ENCODE measurements at regions not wholly inside any gene's neighbourhood (a gene's known extent, or its start where the extent isn't known, plus 50 kb on each side); places are given as distances from the start of the nearest gene placed in this dataset.

- CTCF ChIA-PET = no interaction called here
- POLR2A ChIA-PET = no interaction called here
- DNase-seq (ENCODE audit: low read depth, low spot score) = no peak
- H3K4me3 ChIP-seq (ENCODE audit: low read depth, low read length) = no peak overlapping the region
- TF ChIP-seq CTCF (IDR thresholded peaks at IDR 0.05; ENCODE audit: insufficient read depth, low read length, missing control alignments) = no peak
Observed at GRCh38 chr5:107088907-107089306, 581.8 kb downstream of the EFNA5 start.

GRCh38 chr5:107085572-107085971 lies 585.2 kb downstream of the EFNA5 start:
- no peak for TF ChIP-seq CTCF (IDR thresholded peaks at IDR 0.05; ENCODE audit: insufficient read depth, low read length, missing control alignments)
- ChIA-PET POLR2A (no interaction called here), CTCF (no interaction called here)
- DNase-seq (ENCODE audit: low read depth, low spot score) = no peak
- no peak overlapping the region for H3K4me3 ChIP-seq (ENCODE audit: low read depth, low read length)

DNA sequence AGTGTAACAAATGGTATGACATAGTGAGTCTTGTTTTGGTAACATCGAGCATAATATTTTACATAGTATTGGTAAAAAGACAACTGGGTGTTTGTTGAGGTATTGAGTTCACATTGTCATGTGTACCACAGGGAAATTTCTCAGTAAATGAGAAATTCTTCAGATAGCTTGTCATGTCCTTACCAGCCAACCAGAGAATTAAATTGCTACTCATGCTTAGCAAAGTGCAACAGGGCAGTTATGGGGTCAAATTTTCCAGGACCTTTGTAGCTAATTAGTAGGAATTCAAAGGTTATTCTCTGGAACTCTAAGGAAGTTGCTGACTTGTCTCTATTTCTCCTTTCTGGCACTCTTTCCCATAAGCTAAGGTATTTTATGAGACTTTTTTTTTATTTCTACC lies 595.7 kb downstream of the EFNA5 start:
- H3K4me3 ChIP-seq (ENCODE audit: low read depth, low read length) = no peak overlapping the region
- no peak for TF ChIP-seq CTCF (IDR thresholded peaks at IDR 0.05; ENCODE audit: insufficient read depth, low read length, missing control alignments)
- ChIA-PET POLR2A (no interaction called here), CTCF (no interaction called here)
- no peak for DNase-seq (ENCODE audit: low read depth, low spot score)

GRCh38 chr5:107072967-107073366 lies 597.8 kb downstream of the EFNA5 start:
- POLR2A ChIA-PET = no interaction called here
- CTCF ChIA-PET = no interaction called here
- no peak for TF ChIP-seq CTCF (IDR thresholded peaks at IDR 0.05; ENCODE audit: insufficient read depth, low read length, missing control alignments)

DNA sequence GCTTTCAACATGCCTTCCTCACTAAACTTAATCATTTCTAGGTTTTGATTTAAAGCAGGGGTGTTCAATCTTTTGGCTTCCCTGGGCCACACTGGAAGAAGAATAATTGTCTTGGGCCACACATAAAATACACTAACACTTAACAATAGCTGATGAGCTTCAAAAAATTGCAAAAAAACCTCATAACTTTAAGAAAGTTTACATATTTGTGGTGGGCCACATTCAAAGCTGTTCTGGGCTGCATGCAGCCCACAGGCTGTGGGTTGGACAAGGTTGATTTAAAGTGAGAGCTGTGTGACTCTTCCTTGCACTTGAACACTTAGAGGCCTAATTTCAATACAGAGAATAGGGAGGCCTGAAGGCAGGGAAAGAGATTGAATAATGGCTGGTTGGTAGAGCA lies 598.3 kb downstream of the EFNA5 start:
- ChIA-PET POLR2A (no interaction called here), CTCF (no interaction called here)
- TF ChIP-seq CTCF (IDR thresholded peaks at IDR 0.05; ENCODE audit: insufficient read depth, low read length, missing control alignments) = no peak
- no peak for DNase-seq (ENCODE audit: low read depth, low spot score)
- H3K4me3 ChIP-seq (ENCODE audit: low read depth, low read length) = no peak overlapping the region

More at GRCh38 chr5:107072967-107073366, 597.8 kb downstream of the EFNA5 start:
- DNase-seq (ENCODE audit: low read depth, low spot score) = no peak
- no peak overlapping the region for H3K4me3 ChIP-seq (ENCODE audit: low read depth, low read length)

GRCh38 chr5:107068782-107069181 lies 602.0 kb downstream of the EFNA5 start:
- no peak for DNase-seq (ENCODE audit: low read depth, low spot score)
- CTCF ChIA-PET = no interaction called here
- POLR2A ChIA-PET = no interaction called here
- TF ChIP-seq CTCF (IDR thresholded peaks at IDR 0.05; ENCODE audit: insufficient read depth, low read length, missing control alignments) = no peak
- no peak overlapping the region for H3K4me3 ChIP-seq (ENCODE audit: low read depth, low read length)
